ENCODE measurements at regions not wholly inside any gene's neighbourhood (a gene's known extent, or its start where the extent isn't known, plus 50 kb on each side); places are given as distances from the start of the nearest gene placed in this dataset.

DNA sequence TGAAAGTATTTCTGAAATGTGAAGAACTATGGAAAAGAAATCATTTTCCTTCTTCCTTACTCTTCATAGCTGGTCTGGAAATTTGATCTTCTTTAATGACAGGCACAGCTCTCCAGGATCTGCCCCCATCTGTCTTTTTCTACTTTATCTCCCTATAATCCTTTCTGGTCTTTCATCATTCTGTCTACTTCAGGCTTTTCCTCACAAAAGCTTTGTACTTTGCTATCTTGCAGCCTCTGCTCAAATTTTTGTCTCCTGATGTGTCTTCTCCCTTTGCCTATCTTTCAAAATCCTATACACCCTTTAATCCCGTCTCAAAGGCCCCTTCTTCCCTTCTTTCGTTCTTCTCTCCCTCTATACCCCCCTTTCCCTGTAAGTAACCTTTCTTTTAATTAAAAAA lies 114.9 kb upstream of the ATP10B start:
- Mint-ChIP-seq H3K27me3 (ENCODE audit: unreplicated experiment) (no peaks in the 10 kb centered on the region), H3K4me1 (ENCODE audit: low read depth, unreplicated experiment) (no peaks in the 10 kb centered on the region), H3K27ac (ENCODE audit: unreplicated experiment) (no peak overlapping the region), H3K9me3 (ENCODE audit: low read depth, unreplicated experiment) (no peaks in the 10 kb centered on the region), H3K36me3 (ENCODE audit: insufficient read depth, unreplicated experiment) (no peaks in the 10 kb centered on the region), H3K4me3 (ENCODE audit: low read depth, unreplicated experiment) (no peak overlapping the region)
- no TSS peak for BruUV-seq (replicated peaks)
- no peak for DNase-seq
- intact Hi-C loops (cut with micrococcal nuclease; ENCODE audit: unreplicated experiment), result no loop called here
- CTCF ChIA-PET, result no interaction called here
- no peak for TF ChIP-seq CTCF (IDR thresholded peaks at IDR 0.05; ENCODE audit: unreplicated experiment)

DNA sequence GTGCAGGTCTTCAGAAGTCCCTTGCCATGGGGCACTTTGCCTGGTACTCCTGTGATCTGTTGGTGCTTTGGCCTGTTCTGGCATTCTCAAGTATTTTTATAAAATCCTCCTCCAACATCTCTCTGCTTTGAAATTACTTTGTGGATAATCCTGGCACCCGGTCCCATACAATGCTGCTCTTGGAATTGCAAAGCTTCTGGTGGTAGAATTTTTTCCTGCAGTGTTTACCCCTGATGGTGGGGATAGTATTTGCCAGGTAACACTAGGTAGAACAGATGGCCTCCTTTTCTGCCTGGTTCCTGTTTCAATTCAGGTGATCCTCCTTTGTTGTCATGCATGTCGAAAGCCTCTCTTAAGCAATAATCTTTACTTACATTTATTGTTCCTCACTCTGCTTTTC lies 109.8 kb upstream of the ATP10B start:
- H3K4me1 Mint-ChIP-seq (ENCODE audit: low read depth, unreplicated experiment), result no peaks in the 10 kb centered on the region
- no peaks in the 10 kb centered on the region for H3K27me3 Mint-ChIP-seq (ENCODE audit: unreplicated experiment)
- no peak overlapping the region for H3K4me3 Mint-ChIP-seq (ENCODE audit: low read depth, unreplicated experiment)
- intact Hi-C loops (cut with micrococcal nuclease; ENCODE audit: unreplicated experiment), result loop anchor here (5.0 kb wide), 1 partner anchor 159 kb away; no protein-coding TSS in a partner anchor
- no peaks in the 10 kb centered on the region for H3K9me3 Mint-ChIP-seq (ENCODE audit: low read depth, unreplicated experiment)
- BruUV-seq (replicated peaks), result no TSS peak
- no peaks in the 10 kb centered on the region for H3K36me3 Mint-ChIP-seq (ENCODE audit: insufficient read depth, unreplicated experiment)
- CTCF ChIA-PET, result no interaction called here
- DNase-seq, result no peak
- no peak overlapping the region for H3K27ac Mint-ChIP-seq (ENCODE audit: unreplicated experiment)
- TF ChIP-seq CTCF (IDR thresholded peaks at IDR 0.05; ENCODE audit: unreplicated experiment), result no peak

DNA sequence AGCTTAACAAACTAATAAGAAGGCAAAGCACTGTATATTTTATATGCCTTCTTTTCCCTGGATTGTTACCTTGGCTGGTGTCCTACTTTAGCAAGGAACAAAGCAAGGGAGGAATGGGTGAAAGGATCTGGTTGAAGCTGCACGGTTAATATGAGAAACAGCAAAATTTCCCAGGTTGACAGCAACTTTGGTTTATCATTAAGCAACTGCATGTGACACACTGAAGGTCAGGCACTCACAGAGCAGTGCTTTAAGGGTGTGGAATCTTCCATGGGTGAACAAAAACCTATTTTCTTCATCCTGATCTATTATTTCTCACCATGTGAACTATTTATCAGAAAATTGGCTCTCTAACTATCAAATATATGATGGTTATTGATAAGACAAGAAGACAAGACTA lies 109.0 kb upstream of the ATP10B start:
- CTCF ChIA-PET, result no interaction called here
- DNase-seq, result no peak
- Mint-ChIP-seq H3K36me3 (ENCODE audit: insufficient read depth, unreplicated experiment) (no peaks in the 10 kb centered on the region), H3K9me3 (ENCODE audit: low read depth, unreplicated experiment) (no peaks in the 10 kb centered on the region), H3K4me1 (ENCODE audit: low read depth, unreplicated experiment) (no peaks in the 10 kb centered on the region), H3K27ac (ENCODE audit: unreplicated experiment) (no peak overlapping the region), H3K4me3 (ENCODE audit: low read depth, unreplicated experiment) (no peak overlapping the region), H3K27me3 (ENCODE audit: unreplicated experiment) (no peaks in the 10 kb centered on the region)
- intact Hi-C loops (cut with micrococcal nuclease; ENCODE audit: unreplicated experiment), result loop anchor here (5.0 kb wide), 1 partner anchor 159 kb away; no protein-coding TSS in a partner anchor
- TF ChIP-seq CTCF (IDR thresholded peaks at IDR 0.05; ENCODE audit: unreplicated experiment), result no peak
- BruUV-seq (replicated peaks), result no TSS peak

GRCh38 chr5:160960592-160960991 lies 108.6 kb upstream of the ATP10B start:
- no TSS peak for BruUV-seq (replicated peaks)
- Mint-ChIP-seq H3K36me3 (ENCODE audit: insufficient read depth, unreplicated experiment) (no peaks in the 10 kb centered on the region), H3K4me1 (ENCODE audit: low read depth, unreplicated experiment) (no peaks in the 10 kb centered on the region), H3K27me3 (ENCODE audit: unreplicated experiment) (no peaks in the 10 kb centered on the region), H3K27ac (ENCODE audit: unreplicated experiment) (no peak overlapping the region), H3K4me3 (ENCODE audit: low read depth, unreplicated experiment) (no peak overlapping the region), H3K9me3 (ENCODE audit: low read depth, unreplicated experiment) (no peaks in the 10 kb centered on the region)
- intact Hi-C loops (cut with micrococcal nuclease; ENCODE audit: unreplicated experiment), result loop anchor here (5.0 kb wide), 1 partner anchor 158 kb away; no protein-coding TSS in a partner anchor
- no peak for TF ChIP-seq CTCF (IDR thresholded peaks at IDR 0.05; ENCODE audit: unreplicated experiment)
- DNase-seq, result no peak
- CTCF ChIA-PET, result no interaction called here

Measured in Calu3 (cell line).